CD4-positive, CD25-positive, alpha-beta regulatory T cell (primary cell): ENCODE measurements at regions not wholly inside any gene's neighbourhood (a gene's known extent, or its start where the extent isn't known, plus 50 kb on each side); places are given as distances from the start of the nearest gene placed in this dataset.

Experiments used
- ATAC-seq, 2 donors: fragments of 150-1000 bp; cut with Tn5 transposase; one replicate each; pipeline ENCODE4 v1.10.0; 2021; ENCODE audit warnings: low read depth in 2 of 2, moderate number of reproducible peaks in 2 of 2, moderate library complexity in 1 of 2
- DNase-seq, 3 donors: peaks; one replicate each; pipeline versions ENCODE4 v3.0.0 to v3.0.0-alpha.2; 2012 to 2022; ENCODE audit warnings: mixed read lengths in 1 of 3
- H3K27ac ChIP-seq: one replicate; pipeline ENCODE4 v1.7.0; 2013; ENCODE audit warnings: mild to moderate bottlenecking, low read length; ENCODE audit not compliant: insufficient read depth, poor library complexity, severe bottlenecking
- H3K27me3 ChIP-seq: one replicate; pipeline ENCODE4 v1.7.0; 2013; ENCODE audit warnings: low read length; ENCODE audit not compliant: control insufficient read depth, insufficient read depth
- H3K36me3 ChIP-seq: one replicate; pipeline ENCODE4 v1.7.0; 2013; ENCODE audit warnings: mild to moderate bottlenecking, low read length, moderate library complexity; ENCODE audit not compliant: control insufficient read depth, insufficient read depth
- H3K4me1 ChIP-seq: 2 replicates; pipeline ENCODE4 v1.7.0; 2013; ENCODE audit warnings: mild to moderate bottlenecking, low read length; ENCODE audit not compliant: insufficient read depth, control insufficient read depth, poor library complexity, severe bottlenecking
- H3K4me3 ChIP-seq: one replicate; pipeline ENCODE4 v1.7.0; 2013; ENCODE audit warnings: low read depth, mild to moderate bottlenecking, low read length, moderate library complexity
- H3K9me3 ChIP-seq, 2 experiments: 1 replicate in 1 of 2; 2 replicates in 1 of 2; pipeline ENCODE4 v1.7.0; 2013; ENCODE audit warnings: low read length in 2 of 2, mild to moderate bottlenecking in 1 of 2, moderate library complexity in 1 of 2; ENCODE audit not compliant: control insufficient read depth in 2 of 2
- H3K27ac Mint-ChIP-seq, 3 donors: one replicate each; pipeline ENCODE4 v1.8.0; 2020 to 2022; ENCODE audit warnings: mild to moderate bottlenecking in 3 of 3, mixed read lengths in 3 of 3, moderate library complexity in 2 of 3
- H3K27me3 Mint-ChIP-seq: one replicate; pipeline ENCODE4 v1.8.0; 2022; ENCODE audit warnings: mild to moderate bottlenecking, mixed read lengths
- H3K36me3 Mint-ChIP-seq: one replicate; pipeline ENCODE4 v1.8.0; 2020; ENCODE audit warnings: mixed read lengths
- H3K4me1 Mint-ChIP-seq, 4 donors: one replicate each; pipeline ENCODE4 v1.8.0; 2020 to 2022; ENCODE audit warnings: mixed read lengths in 4 of 4, mild to moderate bottlenecking in 1 of 4
- H3K4me3 Mint-ChIP-seq, 4 donors: one replicate each; pipeline ENCODE4 v1.8.0; 2020 to 2022; ENCODE audit warnings: mild to moderate bottlenecking in 4 of 4, mixed read lengths in 4 of 4, moderate library complexity in 3 of 4
- H3K9me3 Mint-ChIP-seq, 7 donors: one replicate each; pipeline ENCODE4 v1.8.0; 2020 to 2022; ENCODE audit warnings: mixed read lengths in 7 of 7, mild to moderate bottlenecking in 3 of 7, moderate library complexity in 2 of 7

- no peaks in the 10 kb centered on the region for H3K36me3 Mint-ChIP-seq
- H3K9me3 Mint-ChIP-seq, result peaks cover 3 to 8% (median 4%) of the 10 kb centered on the region in 7 donors
- no peak for DNase-seq
- Histone ChIP-seq H3K27me3 (no peaks in the 10 kb centered on the region), H3K27ac (no peak overlapping the region), H3K4me1 (no peaks in the 10 kb centered on the region), H3K4me3 (no peak overlapping the region), H3K36me3 (no peaks in the 10 kb centered on the region), H3K9me3 (no peaks in the 10 kb centered on the region)
- no peaks in the 10 kb centered on the region for H3K27me3 Mint-ChIP-seq
- H3K4me3 Mint-ChIP-seq, result no peak overlapping the region
- H3K4me1 Mint-ChIP-seq, result no peaks in the 10 kb centered on the region
- H3K27ac Mint-ChIP-seq, result no peak overlapping the region
- ATAC-seq, result no peak
Measured at GRCh38 chr11:100555931-100556330, 131.2 kb upstream of the ARHGAP42 start.

GRCh38 chr11:100556781-100557180, 130.3 kb upstream of the ARHGAP42 start:
- Mint-ChIP-seq H3K36me3 (no peaks in the 10 kb centered on the region), H3K27me3 (no peaks in the 10 kb centered on the region), H3K9me3 (peaks cover 3 to 7% (median 4%) of the 10 kb centered on the region in 7 donors), H3K4me1 (no peaks in the 10 kb centered on the region), H3K27ac (no peak overlapping the region), H3K4me3 (no peak overlapping the region)
- H3K36me3 ChIP-seq, result no peaks in the 10 kb centered on the region
- DNase-seq (no peak), ATAC-seq (no peak)
- H3K27ac ChIP-seq, result no peak overlapping the region
- H3K27me3 ChIP-seq, result no peaks in the 10 kb centered on the region
- no peak overlapping the region for H3K4me3 ChIP-seq
- H3K4me1 ChIP-seq, result no peaks in the 10 kb centered on the region
- no peaks in the 10 kb centered on the region for H3K9me3 ChIP-seq

GRCh38 chr11:100557830-100558611, 129.1 kb upstream of the ARHGAP42 start:
- DNase-seq (no peak), ATAC-seq (no peak)
- H3K9me3 ChIP-seq, result no peaks in the 10 kb centered on the region
- no peaks in the 10 kb centered on the region for H3K27me3 Mint-ChIP-seq
- no peak overlapping the region for H3K4me3 Mint-ChIP-seq
- H3K27ac Mint-ChIP-seq, result no peak overlapping the region
- H3K4me3 ChIP-seq, result no peak overlapping the region
- H3K36me3 Mint-ChIP-seq, result no peaks in the 10 kb centered on the region
- no peaks in the 10 kb centered on the region for H3K4me1 Mint-ChIP-seq
- H3K4me1 ChIP-seq, result no peaks in the 10 kb centered on the region
- H3K36me3 ChIP-seq, result no peaks in the 10 kb centered on the region
- no peak overlapping the region for H3K27ac ChIP-seq
- H3K9me3 Mint-ChIP-seq, result peaks cover 1 to 6% (median 3%) of the 10 kb centered on the region in 7 donors
- H3K27me3 ChIP-seq, result no peaks in the 10 kb centered on the region

- Mint-ChIP-seq H3K4me1 (no peaks in the 10 kb centered on the region), H3K27ac (no peak overlapping the region), H3K9me3 (peaks cover 0 to 18% (median 3%) of the 10 kb centered on the region in 7 donors), H3K27me3 (no peaks in the 10 kb centered on the region), H3K36me3 (no peaks in the 10 kb centered on the region), H3K4me3 (no peak overlapping the region)
- DNase-seq (no peak), ATAC-seq (no peak)
- no peaks in the 10 kb centered on the region for H3K36me3 ChIP-seq
- H3K9me3 ChIP-seq, result peaks cover 0 to 3% of the 10 kb centered on the region in 2 experiments
- no peaks in the 10 kb centered on the region for H3K27me3 ChIP-seq
- H3K27ac ChIP-seq, result no peak overlapping the region
- H3K4me3 ChIP-seq, result no peak overlapping the region
- no peaks in the 10 kb centered on the region for H3K4me1 ChIP-seq
Measured at GRCh38 chr11:100560606-100561005, 126.5 kb upstream of the ARHGAP42 start.

- no peak overlapping the region for H3K4me3 Mint-ChIP-seq
- no peak overlapping the region for H3K27ac Mint-ChIP-seq
Measured at GRCh38 chr11:100561323-100561722, 125.8 kb upstream of the ARHGAP42 start.

GRCh38 chr11:100562128-100562527, 125.0 kb upstream of the ARHGAP42 start:
- DNase-seq (no peak), ATAC-seq (no peak)
- Mint-ChIP-seq H3K4me3 (no peak overlapping the region), H3K9me3 (peaks cover 0 to 18% (median 3%) of the 10 kb centered on the region in 7 donors), H3K4me1 (no peaks in the 10 kb centered on the region), H3K27ac (no peak overlapping the region), H3K36me3 (no peaks in the 10 kb centered on the region), H3K27me3 (no peaks in the 10 kb centered on the region)
- Histone ChIP-seq H3K4me1 (no peaks in the 10 kb centered on the region), H3K27me3 (no peaks in the 10 kb centered on the region), H3K36me3 (no peaks in the 10 kb centered on the region), H3K4me3 (no peak overlapping the region), H3K9me3 (peaks cover 0 to 3% of the 10 kb centered on the region in 2 experiments), H3K27ac (no peak overlapping the region)

More at GRCh38 chr11:100561323-100561722, 125.8 kb upstream of the ARHGAP42 start:
- H3K9me3 ChIP-seq, result peaks cover 0 to 3% of the 10 kb centered on the region in 2 experiments
- no peak overlapping the region for H3K4me3 ChIP-seq
- DNase-seq (no peak), ATAC-seq (no peak)
- no peaks in the 10 kb centered on the region for H3K27me3 ChIP-seq
- no peaks in the 10 kb centered on the region for H3K36me3 ChIP-seq
- no peaks in the 10 kb centered on the region for H3K4me1 ChIP-seq
- H3K27ac ChIP-seq, result no peak overlapping the region
- Mint-ChIP-seq H3K27me3 (no peaks in the 10 kb centered on the region), H3K36me3 (no peaks in the 10 kb centered on the region), H3K9me3 (peaks cover 0 to 18% (median 3%) of the 10 kb centered on the region in 7 donors), H3K4me1 (no peaks in the 10 kb centered on the region)

GRCh38 chr11:100563541-100564280, 123.4 kb upstream of the ARHGAP42 start:
- no peak for ATAC-seq
- Mint-ChIP-seq H3K27ac (no peak overlapping the region), H3K4me3 (no peak overlapping the region), H3K36me3 (no peaks in the 10 kb centered on the region), H3K4me1 (no peaks in the 10 kb centered on the region), H3K9me3 (peaks cover 0 to 18% (median 3%) of the 10 kb centered on the region in 7 donors), H3K27me3 (no peaks in the 10 kb centered on the region)
- DNase-seq, result no peak
- Histone ChIP-seq H3K9me3 (peaks cover 0 to 3% of the 10 kb centered on the region in 2 experiments), H3K4me3 (no peak overlapping the region), H3K4me1 (no peaks in the 10 kb centered on the region), H3K36me3 (no peaks in the 10 kb centered on the region), H3K27ac (no peak overlapping the region), H3K27me3 (no peaks in the 10 kb centered on the region)
